Smooth muscle cell (in vitro differentiated cells): ENCODE measurements at regions not wholly inside any gene's neighbourhood (a gene's known extent, or its start where the extent isn't known, plus 50 kb on each side); places are given as distances from the start of the nearest gene placed in this dataset.

ENCODE experiments used
- DNase-seq: peaks from one replicate; lab custom pipeline; 2025; ENCODE audit not compliant: unreplicated experiment; lab: John Stamatoyannopoulos, UW
- H2AFZ ChIP-seq: fragments of 200-600 bp; sonication (generic); 2 replicates; pipeline ENCODE4 v1.6.0; 2016; ENCODE audit warnings: antibody characterized with exemption, low read depth, mild to moderate bottlenecking
- H3F3A ChIP-seq: fragments of 200-600 bp; sonication (generic); 2 replicates; pipeline ENCODE4 v1.6.0; 2017; ENCODE audit warnings: antibody characterized with exemption, low read depth
- H3K27ac ChIP-seq: fragments of 200-600 bp; sonication (generic); 2 replicates; pipeline ENCODE4 v1.5.1; 2016; ENCODE audit warnings: low read depth, mild to moderate bottlenecking
- H3K27me3 ChIP-seq: fragments of 200-600 bp; sonication (generic); 2 replicates; pipeline ENCODE4 v1.6.1; 2016; ENCODE audit warnings: low read depth, mild to moderate bottlenecking
- H3K36me3 ChIP-seq: fragments of 200-600 bp; sonication (generic); 2 replicates; pipeline ENCODE4 v1.5.1; 2016; ENCODE audit warnings: low read depth
- H3K4me1 ChIP-seq: fragments of 200-600 bp; sonication (generic); 2 replicates; pipeline ENCODE4 v1.5.1; 2016; ENCODE audit warnings: low read depth
- H3K4me2 ChIP-seq: fragments of 200-600 bp; sonication (generic); 2 replicates; pipeline ENCODE4 v1.6.0; 2016; ENCODE audit warnings: mild to moderate bottlenecking
- H3K4me3 ChIP-seq: fragments of 200-600 bp; sonication (generic); 2 replicates; pipeline ENCODE4 v1.5.1; 2016; ENCODE audit warnings: mild to moderate bottlenecking
- H3K79me2 ChIP-seq: fragments of 200-600 bp; sonication (generic); 2 replicates; pipeline ENCODE4 v1.6.0; 2016; ENCODE audit warnings: low read depth, mild to moderate bottlenecking
- H3K9ac ChIP-seq: fragments of 200-600 bp; sonication (generic); 2 replicates; pipeline ENCODE4 v1.6.0; 2016; ENCODE audit warnings: low read depth
- H3K9me3 ChIP-seq: fragments of 200-600 bp; sonication (generic); replicated peaks from 2 replicates; pipeline ENCODE4 v1.5.1; 2016; ENCODE audit warnings: low read depth
- H4K20me1 ChIP-seq: fragments of 200-600 bp; sonication (generic); 2 replicates; pipeline ENCODE4 v1.6.0; 2016; ENCODE audit warnings: low read depth
- CTCF ChIP-seq: fragments of 200-600 bp; sonication (generic); IDR thresholded peaks from 2 replicates; pipeline ENCODE4 v1.5.1; 2017; ENCODE audit warnings: borderline replicate concordance, mild to moderate bottlenecking, antibody characterized with exemption; ENCODE audit not compliant: insufficient read depth, poor library complexity, severe bottlenecking
- WGBS: methylation state at CpG from one replicate; pipeline ENCODE4 v1.1.7; 2016; ENCODE audit warnings: low lambda C conversion rate; 5-methylcytosine and 5-hydroxymethylcytosine counted together

GRCh38 chr2:51734115-51734514 is 702.2 kb upstream of the NRXN1 start:
- no peak for TF ChIP-seq CTCF
- H3K27ac ChIP-seq = no peak overlapping the region
- no peaks in the 10 kb centered on the region for H3F3A ChIP-seq
- no peak overlapping the region for H3K4me3 ChIP-seq
- DNase-seq = no peak
- no peaks in the 10 kb centered on the region for H3K27me3 ChIP-seq
- no peak overlapping the region for H3K4me2 ChIP-seq
- no peaks in the 10 kb centered on the region for H3K4me1 ChIP-seq
- no peaks in the 10 kb centered on the region for H4K20me1 ChIP-seq
- H3K9ac ChIP-seq = no peak overlapping the region
- WGBS = 89% methylated on average over 1 of the region's 1 CpG
- H3K36me3 ChIP-seq = no peaks in the 10 kb centered on the region
- no peaks in the 10 kb centered on the region for H3K9me3 ChIP-seq
- no peaks in the 10 kb centered on the region for H3K79me2 ChIP-seq
- no peak overlapping the region for H2AFZ ChIP-seq

- H3K9ac ChIP-seq = no peak overlapping the region
- H3K36me3 ChIP-seq = no peaks in the 10 kb centered on the region
- no peaks in the 10 kb centered on the region for H3K27me3 ChIP-seq
- no peak overlapping the region for H2AFZ ChIP-seq
- TF ChIP-seq CTCF = no peak
- no peaks in the 10 kb centered on the region for H3F3A ChIP-seq
- peaks cover 3% of the 10 kb centered on the region for H3K4me1 ChIP-seq
- no peaks in the 10 kb centered on the region for H4K20me1 ChIP-seq
- no peaks in the 10 kb centered on the region for H3K79me2 ChIP-seq
- H3K9me3 ChIP-seq = no peaks in the 10 kb centered on the region
- WGBS = 8% methylated on average over 1 of the region's 1 CpG
- H3K4me2 ChIP-seq = no peak overlapping the region
- no peak for DNase-seq
- no peak overlapping the region for H3K27ac ChIP-seq
- no peak overlapping the region for H3K4me3 ChIP-seq
Observed at GRCh38 chr2:51723691-51724090, 691.8 kb upstream of the NRXN1 start.

GRCh38 chr2:51722311-51722710 is 690.4 kb upstream of the NRXN1 start:
- peaks cover 3% of the 10 kb centered on the region for H3K4me1 ChIP-seq
- no peaks in the 10 kb centered on the region for H3K79me2 ChIP-seq
- H4K20me1 ChIP-seq = no peaks in the 10 kb centered on the region
- no peak for DNase-seq
- TF ChIP-seq CTCF = no peak
- peak overlapping the region; percentile 35 for H3K4me2 ChIP-seq
- no peaks in the 10 kb centered on the region for H3F3A ChIP-seq
- H3K27ac ChIP-seq = peak overlapping the region; percentile 24
- no peak overlapping the region for H3K9ac ChIP-seq
- no peak overlapping the region for H2AFZ ChIP-seq
- H3K4me3 ChIP-seq = no peak overlapping the region
- 44% methylated on average over 1 of the region's 1 CpG for WGBS
- no peaks in the 10 kb centered on the region for H3K36me3 ChIP-seq
- H3K27me3 ChIP-seq = no peaks in the 10 kb centered on the region
- H3K9me3 ChIP-seq = no peaks in the 10 kb centered on the region

- 98% methylated on average over 1 of the region's 1 CpG for WGBS
- DNase-seq = no peak
- H3K4me1 ChIP-seq = peaks cover 3% of the 10 kb centered on the region
- H3K9ac ChIP-seq = no peak overlapping the region
- H3K79me2 ChIP-seq = no peaks in the 10 kb centered on the region
- H3K27ac ChIP-seq = no peak overlapping the region
- H3K4me3 ChIP-seq = no peak overlapping the region
- H3K9me3 ChIP-seq = no peaks in the 10 kb centered on the region
- peak overlapping the region; percentile 14 for H2AFZ ChIP-seq
- H4K20me1 ChIP-seq = no peaks in the 10 kb centered on the region
- H3F3A ChIP-seq = no peaks in the 10 kb centered on the region
- H3K27me3 ChIP-seq = no peaks in the 10 kb centered on the region
- H3K4me2 ChIP-seq = no peak overlapping the region
- no peaks in the 10 kb centered on the region for H3K36me3 ChIP-seq
- no peak for TF ChIP-seq CTCF
Observed at GRCh38 chr2:51720826-51721225, 688.9 kb upstream of the NRXN1 start.
